Fibroblast of the aortic adventitia (primary cell): ENCODE measurements at regions not wholly inside any gene's neighbourhood (a gene's known extent, or its start where the extent isn't known, plus 50 kb on each side); places are given as distances from the start of the nearest gene placed in this dataset.
"Not testable (repeated sequence)": the region's sequence is repeated elsewhere in the genome, so short reads cannot be mapped to it uniquely, and the experiment has no call there.

ENCODE experiments used
- DNase-seq: peaks from one replicate; pipeline ENCODE4 v3.0.0-alpha.2; 2010; ENCODE audit warnings: low read depth
- H3K4me3 ChIP-seq: 2 replicates; pipeline ENCODE4 v1.5.1; 2011; ENCODE audit warnings: low read depth, mild to moderate bottlenecking, control low read depth, low read length, moderate library complexity
- TF ChIP-seq, protein P1 (sequence below): IDR thresholded peaks from 2 replicates; pipeline ENCODE4 v1.5.1; 2011; ENCODE audit warnings: mild to moderate bottlenecking, low read length, control low read depth, inconsistent platforms; ENCODE audit not compliant: insufficient read depth

DNA sequence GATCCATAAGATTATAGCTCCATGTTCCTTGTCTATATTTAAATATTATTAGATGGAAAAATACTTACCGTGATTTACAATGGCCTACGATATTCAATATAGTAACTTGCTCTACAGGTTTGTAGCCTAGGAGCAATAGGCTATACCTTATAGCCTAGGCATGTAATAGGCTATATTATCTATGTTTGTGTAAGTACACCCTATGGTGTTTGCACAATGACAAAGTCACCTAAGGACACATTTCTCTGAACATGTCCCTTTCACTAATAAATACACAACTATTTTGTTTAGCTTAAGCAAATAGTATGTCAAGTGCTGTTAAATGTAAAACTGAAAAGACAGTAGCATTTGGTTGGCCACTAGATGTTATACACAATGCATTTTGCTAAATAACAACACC, 248.9 kb upstream of the ADGRL4 start:
- H3K4me3 ChIP-seq: no peak overlapping the region
- TF ChIP-seq, protein P1, sequence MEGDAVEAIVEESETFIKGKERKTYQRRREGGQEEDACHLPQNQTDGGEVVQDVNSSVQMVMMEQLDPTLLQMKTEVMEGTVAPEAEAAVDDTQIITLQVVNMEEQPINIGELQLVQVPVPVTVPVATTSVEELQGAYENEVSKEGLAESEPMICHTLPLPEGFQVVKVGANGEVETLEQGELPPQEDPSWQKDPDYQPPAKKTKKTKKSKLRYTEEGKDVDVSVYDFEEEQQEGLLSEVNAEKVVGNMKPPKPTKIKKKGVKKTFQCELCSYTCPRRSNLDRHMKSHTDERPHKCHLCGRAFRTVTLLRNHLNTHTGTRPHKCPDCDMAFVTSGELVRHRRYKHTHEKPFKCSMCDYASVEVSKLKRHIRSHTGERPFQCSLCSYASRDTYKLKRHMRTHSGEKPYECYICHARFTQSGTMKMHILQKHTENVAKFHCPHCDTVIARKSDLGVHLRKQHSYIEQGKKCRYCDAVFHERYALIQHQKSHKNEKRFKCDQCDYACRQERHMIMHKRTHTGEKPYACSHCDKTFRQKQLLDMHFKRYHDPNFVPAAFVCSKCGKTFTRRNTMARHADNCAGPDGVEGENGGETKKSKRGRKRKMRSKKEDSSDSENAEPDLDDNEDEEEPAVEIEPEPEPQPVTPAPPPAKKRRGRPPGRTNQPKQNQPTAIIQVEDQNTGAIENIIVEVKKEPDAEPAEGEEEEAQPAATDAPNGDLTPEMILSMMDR: no peak
- no peak for DNase-seq

DNA sequence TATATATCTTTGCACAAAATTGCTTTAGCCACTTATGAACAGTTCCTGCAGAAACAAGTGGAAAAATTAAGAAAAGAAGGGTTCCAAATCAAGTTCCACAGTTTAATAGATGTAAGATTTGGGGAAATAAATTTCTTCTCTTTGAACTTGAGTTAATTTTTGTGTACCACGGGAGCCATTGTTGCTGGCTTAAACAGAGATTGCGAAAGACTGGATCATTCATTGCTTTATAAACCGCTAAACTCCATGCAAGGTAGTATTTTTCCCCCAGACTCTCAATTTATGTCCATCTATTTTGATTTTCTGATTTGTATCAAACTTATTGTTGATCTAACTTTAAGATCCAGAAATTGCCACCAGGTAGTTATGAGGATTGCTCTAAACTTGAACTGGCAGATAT, 246.1 kb upstream of the ADGRL4 start:
- TF ChIP-seq, protein P1: no peak

DNA sequence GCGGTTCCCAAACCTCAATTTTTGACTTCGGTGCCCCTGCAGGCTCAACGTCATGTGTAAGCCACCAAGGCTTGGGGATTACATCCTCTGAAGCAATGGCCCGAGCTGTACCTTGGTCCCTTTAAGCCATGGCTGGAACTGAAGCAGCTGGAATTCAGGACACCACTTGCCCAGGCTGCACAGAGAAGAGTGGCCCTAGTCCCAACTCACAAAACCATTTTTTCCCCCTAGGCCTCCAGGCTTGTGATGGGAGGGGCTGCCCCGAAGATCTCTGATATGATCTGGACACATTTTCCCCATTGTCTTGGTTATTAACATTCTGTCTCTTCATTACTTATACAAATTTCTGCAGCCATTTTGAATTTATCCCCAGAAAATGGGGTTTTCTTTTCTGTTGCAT, 233.3 kb upstream of the ADGRL4 start:
- TF ChIP-seq, protein P1: no peak
- no peak overlapping the region for H3K4me3 ChIP-seq
- no peak for DNase-seq

More for the DNA sequence above, 246.1 kb upstream of the ADGRL4 start:
- DNase-seq: no peak
- no peak overlapping the region for H3K4me3 ChIP-seq

DNA sequence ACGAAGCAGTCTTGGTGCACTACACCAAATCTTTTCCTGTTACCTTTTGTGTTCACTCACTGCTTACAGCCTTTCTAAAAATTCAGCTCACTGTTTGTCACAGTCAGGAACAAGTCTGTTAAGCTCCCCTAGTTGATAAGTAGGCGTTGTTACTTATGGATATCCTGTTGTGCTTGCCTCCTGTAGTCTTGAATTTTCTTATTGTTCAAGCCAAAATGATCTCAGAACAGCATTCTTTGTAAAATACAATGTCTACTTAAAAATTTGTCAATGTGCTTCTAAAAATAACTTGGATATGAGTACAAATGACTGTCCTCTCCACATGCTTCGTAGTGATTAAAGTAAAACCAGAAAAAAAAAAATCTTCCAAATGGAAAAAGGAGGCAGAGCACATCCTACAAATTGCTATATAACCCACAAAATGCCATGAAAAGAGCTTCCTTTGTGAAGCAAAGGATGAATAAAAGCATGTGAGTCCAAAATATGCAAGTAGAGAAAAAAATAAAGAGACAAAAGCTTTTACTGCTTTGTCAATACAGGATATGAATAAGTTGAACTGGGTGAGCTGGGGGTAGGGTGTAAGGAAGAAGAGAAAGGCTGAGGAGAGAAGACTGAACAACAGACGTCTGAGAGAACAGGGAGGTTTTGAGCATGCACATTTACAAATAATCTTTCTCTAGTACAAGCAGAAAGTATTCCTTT, 228.9 kb upstream of the ADGRL4 start:
- TF ChIP-seq, protein P1: no peak
- H3K4me3 ChIP-seq: no peak overlapping the region
- peak; percentile 46 for DNase-seq

DNA sequence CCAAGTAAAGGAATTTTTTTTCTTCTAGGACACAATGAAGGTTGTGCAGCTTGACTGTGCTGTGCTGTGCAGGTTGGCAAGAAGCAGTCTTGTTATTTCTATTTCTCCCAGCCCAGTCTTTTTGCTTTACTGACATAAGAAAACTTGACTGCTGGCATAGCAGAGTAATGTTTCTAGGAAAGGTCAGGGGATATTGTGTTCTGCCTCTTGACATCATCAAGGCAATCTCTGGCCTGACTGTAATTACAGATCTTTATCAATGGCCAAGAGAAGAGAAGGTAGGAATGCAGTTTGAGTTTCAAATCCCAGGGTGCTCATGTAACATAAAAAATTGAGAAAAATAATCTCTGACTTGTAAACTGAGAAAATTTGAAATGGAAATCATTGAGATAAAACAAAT, 226.3 kb upstream of the ADGRL4 start:
- no peak for DNase-seq
- H3K4me3 ChIP-seq: no peak overlapping the region
- TF ChIP-seq, protein P1: no peak

DNA sequence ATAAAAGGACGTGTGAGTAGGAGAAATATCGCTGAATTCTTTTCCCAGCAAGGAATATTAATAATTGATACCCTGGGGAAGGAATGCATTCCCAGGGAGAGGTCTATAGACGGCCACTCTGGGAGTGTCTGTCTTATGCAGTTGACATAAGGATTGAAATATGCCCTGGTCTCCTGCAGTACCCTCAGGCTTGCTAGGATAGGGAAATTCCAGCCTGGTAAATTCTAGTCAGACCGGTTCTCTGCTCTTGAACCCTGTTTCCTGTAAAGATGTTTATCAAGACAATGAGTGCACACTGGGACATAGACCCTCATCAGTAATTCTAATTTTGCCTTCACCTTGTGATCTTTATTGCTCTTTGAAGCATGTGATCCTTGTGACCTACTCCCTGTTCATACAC, 224.2 kb upstream of the ADGRL4 start:
- not testable (repeated sequence) for H3K4me3 ChIP-seq, DNase-seq

DNA sequence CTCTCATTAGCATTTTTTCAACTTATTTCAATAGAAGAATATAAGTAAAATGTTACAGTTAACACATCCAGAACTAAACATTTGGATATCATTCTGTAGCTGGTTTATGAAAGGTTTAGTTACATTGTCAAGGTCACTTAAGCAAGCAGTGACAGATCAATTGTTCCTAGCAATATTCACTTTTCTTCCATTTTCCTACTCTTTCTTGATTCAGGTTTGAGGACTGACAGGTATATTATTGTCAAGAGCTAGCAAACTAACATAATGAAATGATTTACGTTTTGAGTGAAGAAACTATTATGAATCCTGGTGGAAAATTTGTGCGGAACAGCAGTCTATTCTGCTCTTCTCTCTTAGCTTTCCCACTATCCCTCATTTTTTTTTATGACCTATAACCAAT, 220.4 kb upstream of the ADGRL4 start:
- TF ChIP-seq, protein P1: no peak
- H3K4me3 ChIP-seq: no peak overlapping the region
- no peak for DNase-seq
